SU-DHL-6 (cell line): ENCODE measurements at regions not wholly inside any gene's neighbourhood (a gene's known extent, or its start where the extent isn't known, plus 50 kb on each side); places are given as distances from the start of the nearest gene placed in this dataset.

Experiments
- CTCF ChIP-seq: fragments of 200-600 bp; sonication (generic); IDR thresholded peaks from one replicate; pipeline ENCODE4 v1.5.1; 2017; ENCODE audit warnings: antibody characterized with exemption, mild to moderate bottlenecking, low read length, moderate library complexity; ENCODE audit not compliant: insufficient read depth, poor library complexity, severe bottlenecking
- EZH2phosphoT487 ChIP-seq: fragments of 200-600 bp; sonication (generic), shearing (Covaris generic); conservative IDR thresholded peaks from 2 replicates; pipeline ENCODE4 v1.6.1; 2018; ENCODE audit warnings: mild to moderate bottlenecking, antibody characterized with exemption, low read length, moderate library complexity, mixed read lengths

GRCh38 chr14:87800216-87800615 lies 192.8 kb downstream of the GALC start:
- TF ChIP-seq CTCF: no peak
- no peak for TF ChIP-seq EZH2phosphoT487
